Smooth muscle cell (in vitro differentiated cells): ENCODE measurements at regions not wholly inside any gene's neighbourhood (a gene's known extent, or its start where the extent isn't known, plus 50 kb on each side); places are given as distances from the start of the nearest gene placed in this dataset.

Experiments used
- DNase-seq: peaks from one replicate; lab custom pipeline; 2025; ENCODE audit not compliant: unreplicated experiment; lab: John Stamatoyannopoulos, UW
- H2AFZ ChIP-seq: fragments of 200-600 bp; sonication (generic); 2 replicates; pipeline ENCODE4 v1.6.0; 2016; ENCODE audit warnings: antibody characterized with exemption, low read depth, mild to moderate bottlenecking
- H3F3A ChIP-seq: fragments of 200-600 bp; sonication (generic); 2 replicates; pipeline ENCODE4 v1.6.0; 2017; ENCODE audit warnings: antibody characterized with exemption, low read depth
- H3K27ac ChIP-seq: fragments of 200-600 bp; sonication (generic); 2 replicates; pipeline ENCODE4 v1.5.1; 2016; ENCODE audit warnings: low read depth, mild to moderate bottlenecking
- H3K27me3 ChIP-seq: fragments of 200-600 bp; sonication (generic); 2 replicates; pipeline ENCODE4 v1.6.1; 2016; ENCODE audit warnings: low read depth, mild to moderate bottlenecking
- H3K36me3 ChIP-seq: fragments of 200-600 bp; sonication (generic); 2 replicates; pipeline ENCODE4 v1.5.1; 2016; ENCODE audit warnings: low read depth
- H3K4me1 ChIP-seq: fragments of 200-600 bp; sonication (generic); 2 replicates; pipeline ENCODE4 v1.5.1; 2016; ENCODE audit warnings: low read depth
- H3K4me2 ChIP-seq: fragments of 200-600 bp; sonication (generic); 2 replicates; pipeline ENCODE4 v1.6.0; 2016; ENCODE audit warnings: mild to moderate bottlenecking
- H3K4me3 ChIP-seq: fragments of 200-600 bp; sonication (generic); 2 replicates; pipeline ENCODE4 v1.5.1; 2016; ENCODE audit warnings: mild to moderate bottlenecking
- H3K79me2 ChIP-seq: fragments of 200-600 bp; sonication (generic); 2 replicates; pipeline ENCODE4 v1.6.0; 2016; ENCODE audit warnings: low read depth, mild to moderate bottlenecking
- H3K9ac ChIP-seq: fragments of 200-600 bp; sonication (generic); 2 replicates; pipeline ENCODE4 v1.6.0; 2016; ENCODE audit warnings: low read depth
- H3K9me3 ChIP-seq: fragments of 200-600 bp; sonication (generic); replicated peaks from 2 replicates; pipeline ENCODE4 v1.5.1; 2016; ENCODE audit warnings: low read depth
- H4K20me1 ChIP-seq: fragments of 200-600 bp; sonication (generic); 2 replicates; pipeline ENCODE4 v1.6.0; 2016; ENCODE audit warnings: low read depth
- CTCF ChIP-seq: fragments of 200-600 bp; sonication (generic); IDR thresholded peaks from 2 replicates; pipeline ENCODE4 v1.5.1; 2017; ENCODE audit warnings: borderline replicate concordance, mild to moderate bottlenecking, antibody characterized with exemption; ENCODE audit not compliant: insufficient read depth, poor library complexity, severe bottlenecking
- WGBS: methylation state at CpG from one replicate; pipeline ENCODE4 v1.1.7; 2016; ENCODE audit warnings: low lambda C conversion rate; 5-methylcytosine and 5-hydroxymethylcytosine counted together

DNA sequence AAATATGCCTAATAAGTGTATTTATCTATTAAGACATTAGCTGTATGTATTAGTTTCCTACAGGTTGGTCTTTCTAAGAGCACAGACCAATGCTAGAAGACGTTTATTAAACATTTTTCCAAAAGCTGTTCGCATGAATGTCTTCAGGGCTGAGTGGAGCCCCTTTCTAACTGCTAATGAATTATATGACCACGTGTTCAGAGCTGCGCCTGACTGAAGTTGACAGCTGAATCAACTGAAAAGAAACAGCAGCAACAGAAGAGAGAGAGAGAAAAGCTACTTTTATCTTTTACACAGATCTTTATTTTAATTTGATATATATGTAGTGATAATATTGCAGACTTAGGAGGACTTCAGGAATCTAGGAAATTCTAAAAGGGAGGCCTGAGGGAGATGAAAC, 75.2 kb upstream of the ARID1B start:
- no peak for TF ChIP-seq CTCF
- no peaks in the 10 kb centered on the region for H4K20me1 ChIP-seq
- no peak overlapping the region for H3K9ac ChIP-seq
- H3F3A ChIP-seq: peaks cover 4% of the 10 kb centered on the region
- H3K79me2 ChIP-seq: no peaks in the 10 kb centered on the region
- H3K27me3 ChIP-seq: no peaks in the 10 kb centered on the region
- H3K9me3 ChIP-seq: no peaks in the 10 kb centered on the region
- no peak overlapping the region for H3K4me2 ChIP-seq
- no peak for DNase-seq
- 85% methylated on average over 4 of the region's 4 CpGs for WGBS
- H3K4me1 ChIP-seq: peaks cover 13% of the 10 kb centered on the region
- H3K4me3 ChIP-seq: no peak overlapping the region
- no peak overlapping the region for H2AFZ ChIP-seq
- no peaks in the 10 kb centered on the region for H3K36me3 ChIP-seq
- H3K27ac ChIP-seq: no peak overlapping the region

- Histone ChIP-seq H3K4me3 (no peak overlapping the region), H3K27ac (no peak overlapping the region), H3F3A (peaks cover 4% of the 10 kb centered on the region), H4K20me1 (no peaks in the 10 kb centered on the region), H3K9ac (no peak overlapping the region), H3K4me2 (no peak overlapping the region), H3K27me3 (no peaks in the 10 kb centered on the region), H3K4me1 (peaks cover 13% of the 10 kb centered on the region), H2AFZ (no peak overlapping the region), H3K9me3 (no peaks in the 10 kb centered on the region), H3K79me2 (no peaks in the 10 kb centered on the region), H3K36me3 (no peaks in the 10 kb centered on the region)
- no peak for TF ChIP-seq CTCF
- WGBS: 91% methylated on average over 7 of the region's 7 CpGs
- no peak for DNase-seq
Measured at GRCh38 chr6:156700440-156701057, 76.6 kb upstream of the ARID1B start.

DNA sequence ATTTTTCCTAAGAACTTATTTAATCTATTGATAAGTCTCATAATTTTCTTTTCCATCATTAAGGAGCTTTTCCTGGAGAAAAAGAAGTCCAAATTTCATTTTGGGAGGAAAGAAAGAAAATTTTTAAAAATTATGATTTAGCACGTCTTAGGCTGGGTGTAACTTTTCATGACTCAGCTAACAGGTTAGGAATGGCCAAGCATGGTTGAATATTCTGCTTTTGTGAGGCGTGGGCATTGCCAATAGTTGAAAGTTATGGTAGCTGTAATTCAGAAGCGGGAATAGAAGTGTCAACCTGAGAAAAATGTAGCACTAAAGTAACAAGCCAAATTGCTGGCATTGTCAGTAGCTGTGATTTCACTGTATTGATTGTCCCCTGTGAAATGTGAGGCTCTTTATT, 77.2 kb upstream of the ARID1B start:
- 94% methylated on average over 3 of the region's 3 CpGs for WGBS
- DNase-seq: no peak
- H3K9ac ChIP-seq: no peak overlapping the region
- H4K20me1 ChIP-seq: no peaks in the 10 kb centered on the region
- peaks cover 4% of the 10 kb centered on the region for H3F3A ChIP-seq
- H3K27me3 ChIP-seq: no peaks in the 10 kb centered on the region
- no peak overlapping the region for H3K27ac ChIP-seq
- no peak overlapping the region for H3K4me2 ChIP-seq
- peaks cover 13% of the 10 kb centered on the region for H3K4me1 ChIP-seq
- no peak overlapping the region for H3K4me3 ChIP-seq
- H3K9me3 ChIP-seq: no peaks in the 10 kb centered on the region
- no peaks in the 10 kb centered on the region for H3K79me2 ChIP-seq
- H3K36me3 ChIP-seq: no peaks in the 10 kb centered on the region
- H2AFZ ChIP-seq: no peak overlapping the region
- no peak for TF ChIP-seq CTCF

DNA sequence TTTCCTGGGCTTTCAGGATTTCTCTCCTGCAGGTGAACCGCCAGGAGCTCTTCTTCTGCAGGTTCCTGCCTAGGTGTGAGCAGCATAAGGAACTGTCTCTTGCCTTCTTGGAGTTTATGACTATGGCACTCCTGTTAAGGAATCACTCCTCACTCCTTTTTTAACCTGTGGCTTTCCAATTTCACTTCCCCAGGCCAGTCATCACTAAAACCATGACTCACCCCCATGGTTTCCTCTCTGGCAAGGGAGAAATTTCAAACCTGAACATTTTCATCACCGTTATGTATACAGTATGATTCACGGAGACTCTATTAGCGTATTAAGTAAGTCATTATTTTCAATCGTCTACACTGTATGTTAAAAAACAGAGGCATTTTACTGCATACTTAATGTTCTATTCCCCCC, 78.2 kb upstream of the ARID1B start:
- Histone ChIP-seq H3K9ac (no peak overlapping the region), H3F3A (peaks cover 4% of the 10 kb centered on the region), H3K27ac (peak overlapping the region; percentile 9), H3K36me3 (no peaks in the 10 kb centered on the region), H3K4me3 (no peak overlapping the region), H4K20me1 (no peaks in the 10 kb centered on the region), H3K27me3 (no peaks in the 10 kb centered on the region), H3K79me2 (no peaks in the 10 kb centered on the region), H3K4me1 (peaks cover 13% of the 10 kb centered on the region), H2AFZ (no peak overlapping the region), H3K9me3 (no peaks in the 10 kb centered on the region), H3K4me2 (no peak overlapping the region)
- 49% methylated on average over 5 of the region's 5 CpGs for WGBS
- DNase-seq: no peak
- no peak for TF ChIP-seq CTCF
